Gastroesophageal sphincter (tissue), 3 donors: ENCODE measurements at regions not wholly inside any gene's neighbourhood (a gene's known extent, or its start where the extent isn't known, plus 50 kb on each side); places are given as distances from the start of the nearest gene placed in this dataset.

Experiments used
- CTCF ChIP-seq, 4 experiments: fragments of 200-600 bp in 2 of 4; fragments of 450-650 bp in 2 of 4; sonication (generic) in 1 of 4; IDR thresholded peaks; one replicate each; pipeline ENCODE4 v1.5.1; 2017 to 2019; ENCODE audit warnings: antibody characterized with exemption in 4 of 4, mild to moderate bottlenecking in 2 of 4, moderate library complexity in 2 of 4
- EP300 ChIP-seq: sonication (generic); formaldehyde crosslinking; IDR thresholded peaks from one replicate; pipeline ENCODE4 v1.6.1; 2017; ENCODE audit warnings: antibody characterized with exemption, mild to moderate bottlenecking
- POLR2A ChIP-seq, 2 donors: fragments of 450-650 bp; IDR thresholded peaks; one replicate each; pipeline ENCODE4 v1.6.1; 2017; ENCODE audit warnings: antibody characterized with exemption in 2 of 2, mild to moderate bottlenecking in 2 of 2, moderate library complexity in 1 of 2
- POLR2AphosphoS5 ChIP-seq: sonication (generic); formaldehyde crosslinking; IDR thresholded peaks from one replicate; pipeline ENCODE4 v1.6.1; 2017; ENCODE audit warnings: antibody characterized with exemption

DNA sequence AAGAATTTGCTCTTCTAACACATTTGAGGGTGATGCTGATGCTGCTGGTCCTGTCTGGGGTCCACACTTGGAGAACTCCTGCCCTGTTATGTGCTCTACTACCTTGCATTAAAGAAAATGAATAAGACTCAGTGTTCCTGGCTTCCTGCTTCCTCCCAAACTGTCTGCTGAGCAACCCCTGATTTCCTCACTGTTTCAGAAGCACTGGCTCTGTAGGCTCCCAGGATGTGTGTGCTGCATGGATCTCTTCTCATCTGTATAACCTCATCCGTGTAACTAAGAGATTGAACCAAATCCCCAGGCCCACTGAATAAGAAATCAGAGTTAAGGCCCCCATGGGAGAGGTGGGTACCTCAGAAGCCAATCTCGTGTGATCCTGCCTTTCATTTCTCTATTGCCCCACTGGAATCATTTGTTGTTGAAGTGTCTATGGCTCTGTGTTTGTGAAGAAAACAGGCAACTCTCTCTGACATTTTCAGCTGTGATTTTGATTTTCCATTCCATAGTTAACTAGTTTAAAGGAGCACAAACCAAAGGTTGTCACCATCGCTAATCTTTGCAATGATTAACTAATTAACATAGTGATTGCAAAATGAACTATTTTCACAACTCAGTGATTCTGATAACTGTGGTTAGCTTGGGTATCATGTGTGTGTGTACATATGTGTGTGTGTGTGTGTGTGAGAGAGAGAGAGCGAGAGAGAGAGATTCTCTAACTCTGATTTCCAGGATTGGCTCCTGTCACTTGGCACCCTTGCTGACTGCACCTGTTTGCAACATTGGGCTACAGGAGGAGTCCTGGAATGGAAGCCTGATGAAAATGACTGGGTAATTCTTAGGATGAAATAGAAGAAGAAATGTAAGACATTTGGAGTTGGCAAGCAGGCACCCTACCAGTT, 196.2 kb downstream of the SLC38A4 start:
- TF ChIP-seq CTCF (IDR thresholded peaks at IDR 0.05) (no peak), EP300 (no peak), POLR2A (IDR thresholded peaks at IDR 0.05) (no peak), POLR2AphosphoS5 (no peak)
